Activated naive CD4-positive, alpha-beta T cell treated with anti-CD3 and anti-CD28 coated beads, Interleukin-2, amount 50 U/mL, for 24 hours (primary cell): ENCODE measurements at regions not wholly inside any gene's neighbourhood (a gene's known extent, or its start where the extent isn't known, plus 50 kb on each side); places are given as distances from the start of the nearest gene placed in this dataset.

Experiments used
- H3K27ac Mint-ChIP-seq: one replicate; pipeline ENCODE4 v1.8.0; 2021; ENCODE audit warnings: mild to moderate bottlenecking, mixed read lengths
- H3K27me3 Mint-ChIP-seq: one replicate; pipeline ENCODE4 v1.8.0; 2021; ENCODE audit warnings: mixed read lengths
- H3K36me3 Mint-ChIP-seq: one replicate; pipeline ENCODE4 v1.8.0; 2021; ENCODE audit warnings: mixed read lengths
- H3K4me1 Mint-ChIP-seq: one replicate; pipeline ENCODE4 v1.8.0; 2021; ENCODE audit warnings: mixed read lengths
- H3K4me3 Mint-ChIP-seq: one replicate; pipeline ENCODE4 v1.8.0; 2021; ENCODE audit warnings: mild to moderate bottlenecking, mixed read lengths
- H3K9me3 Mint-ChIP-seq: one replicate; pipeline ENCODE4 v1.8.0; 2021; ENCODE audit warnings: mixed read lengths

DNA sequence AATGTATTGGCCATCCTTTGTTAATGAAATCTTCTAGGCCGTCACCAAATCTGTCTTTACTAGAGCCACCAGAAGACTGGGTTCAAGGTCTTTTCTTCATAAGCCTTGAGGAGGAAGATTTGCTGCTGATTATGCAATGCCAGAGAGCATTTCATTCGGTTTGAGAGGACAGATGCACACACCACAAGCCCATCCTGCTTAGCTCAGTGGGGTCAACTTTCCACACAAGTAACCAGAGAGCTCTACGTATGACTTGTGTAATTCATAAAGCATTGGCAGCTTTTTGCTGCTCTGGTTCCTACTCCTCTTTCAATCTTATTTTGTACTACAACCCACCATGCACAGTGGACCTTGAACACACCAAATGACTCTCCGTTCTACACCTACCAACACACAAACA is 106.9 kb downstream of the OSR1 start:
- peaks cover 1% of the 10 kb centered on the region for H3K36me3 Mint-ChIP-seq

DNA sequence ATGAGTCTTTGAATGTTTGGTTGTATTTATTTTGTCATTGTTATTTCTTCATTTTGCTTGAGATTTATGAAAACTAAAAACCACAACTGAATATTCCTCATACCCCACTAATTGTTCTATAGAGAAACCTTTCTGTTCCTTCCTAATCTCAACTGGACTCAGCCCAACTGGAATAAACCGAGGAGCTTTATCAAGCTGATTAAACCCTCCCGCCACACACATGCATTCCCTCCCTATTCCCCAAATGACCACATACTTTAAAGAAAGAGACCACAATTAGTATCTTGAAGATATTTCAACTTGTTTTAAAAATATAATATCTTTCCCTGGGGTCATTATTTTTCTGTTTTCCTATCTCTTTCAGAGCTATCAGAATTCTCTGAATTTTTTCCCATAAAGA is 107.5 kb downstream of the OSR1 start:
- Mint-ChIP-seq H3K36me3 (peaks cover 1% of the 10 kb centered on the region), H3K4me1 (no peaks in the 10 kb centered on the region), H3K4me3 (no peak overlapping the region), H3K9me3 (no peaks in the 10 kb centered on the region), H3K27ac (no peak overlapping the region), H3K27me3 (no peaks in the 10 kb centered on the region)

More for the DNA sequence above, 106.9 kb downstream of the OSR1 start:
- Mint-ChIP-seq H3K27me3 (no peaks in the 10 kb centered on the region), H3K4me1 (no peaks in the 10 kb centered on the region), H3K9me3 (no peaks in the 10 kb centered on the region), H3K27ac (no peak overlapping the region), H3K4me3 (no peak overlapping the region)

DNA sequence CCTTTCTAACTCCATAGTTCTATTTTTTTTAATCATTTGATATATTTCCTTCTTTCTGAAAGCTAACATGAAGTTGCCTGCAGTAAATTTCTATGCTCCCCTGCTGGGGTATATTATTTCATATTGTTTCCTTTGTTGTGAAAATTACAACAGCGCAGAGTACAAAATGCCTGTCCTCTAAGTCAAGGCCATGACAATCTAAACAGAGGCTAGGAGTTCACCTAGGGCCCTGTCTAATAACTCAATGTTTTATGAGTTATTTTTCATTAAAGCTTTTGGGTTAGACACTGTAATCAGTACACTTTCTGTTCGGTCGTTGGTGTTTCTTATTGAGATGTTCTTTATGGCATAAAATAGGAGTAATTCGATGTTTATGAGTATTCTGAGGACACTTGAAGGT is 111.2 kb downstream of the OSR1 start:
- Mint-ChIP-seq H3K9me3 (no peaks in the 10 kb centered on the region), H3K4me3 (no peak overlapping the region), H3K4me1 (no peaks in the 10 kb centered on the region), H3K36me3 (no peaks in the 10 kb centered on the region), H3K27ac (no peak overlapping the region), H3K27me3 (no peaks in the 10 kb centered on the region)

DNA sequence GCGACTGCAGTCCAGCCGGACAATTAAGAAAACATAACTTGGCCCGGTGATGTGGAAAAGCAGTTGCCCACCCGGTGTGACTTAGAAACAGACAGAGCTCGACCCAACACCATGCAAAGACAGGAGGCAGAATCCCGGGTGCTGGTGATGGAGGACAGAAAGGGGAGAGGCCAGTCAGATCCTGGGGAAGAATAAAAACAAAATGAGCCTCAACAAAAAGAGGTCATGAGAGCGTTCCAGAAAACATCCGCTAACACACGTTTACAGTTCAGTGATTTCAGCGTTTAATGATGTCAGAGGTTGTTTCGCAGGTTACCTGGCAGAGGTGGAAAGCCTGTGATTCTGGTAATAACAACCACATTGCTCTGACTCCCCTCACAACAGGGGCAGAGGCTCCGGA is 111.9 kb downstream of the OSR1 start:
- H3K27me3 Mint-ChIP-seq: no peaks in the 10 kb centered on the region
- H3K4me1 Mint-ChIP-seq: no peaks in the 10 kb centered on the region
- no peak overlapping the region for H3K4me3 Mint-ChIP-seq
- no peaks in the 10 kb centered on the region for H3K9me3 Mint-ChIP-seq
- H3K36me3 Mint-ChIP-seq: no peaks in the 10 kb centered on the region
- no peak overlapping the region for H3K27ac Mint-ChIP-seq

DNA sequence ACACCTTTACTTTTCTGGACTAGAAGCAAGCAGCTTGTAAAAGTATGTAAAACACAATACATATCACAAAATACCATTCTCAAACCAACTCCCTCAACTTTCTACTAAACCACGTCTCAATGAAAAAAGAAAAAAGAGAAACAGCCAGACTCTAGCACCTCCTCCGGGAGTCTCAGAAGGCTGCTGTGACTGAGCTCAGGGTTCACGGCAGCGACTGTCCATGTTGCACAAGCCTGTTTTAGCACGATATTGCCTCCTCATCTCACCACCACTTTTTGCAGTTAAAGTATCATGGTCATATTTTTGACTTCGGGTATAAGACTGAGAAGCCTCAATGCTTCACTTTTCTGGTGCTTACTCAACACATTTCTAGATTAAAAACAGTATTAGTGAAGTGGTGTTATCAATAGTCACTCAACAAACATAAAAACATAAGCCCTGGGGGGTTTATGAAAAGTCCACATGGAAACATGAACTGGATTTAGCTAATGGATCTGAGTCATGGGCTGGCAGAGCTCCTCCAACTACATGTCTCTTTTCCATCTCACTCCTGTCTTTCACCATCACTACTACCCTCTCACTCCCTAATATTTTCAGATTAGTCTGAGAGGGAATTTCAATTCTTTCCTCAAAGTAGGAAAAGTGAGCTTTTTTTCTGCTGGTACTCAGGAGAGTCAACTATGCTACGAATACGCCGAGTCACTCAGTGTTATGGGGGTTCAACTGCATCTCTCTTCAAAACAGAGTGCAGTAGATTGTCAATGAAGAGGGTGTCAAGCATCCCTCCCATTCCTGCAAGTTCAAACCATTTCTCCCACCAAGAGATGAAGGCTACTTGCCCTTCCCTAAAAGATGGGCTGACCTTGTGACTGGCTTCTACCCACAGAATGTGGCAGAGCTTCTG is 113.7 kb downstream of the OSR1 start:
- no peaks in the 10 kb centered on the region for H3K27me3 Mint-ChIP-seq
- no peaks in the 10 kb centered on the region for H3K4me1 Mint-ChIP-seq
- H3K36me3 Mint-ChIP-seq: no peaks in the 10 kb centered on the region
- no peak overlapping the region for H3K27ac Mint-ChIP-seq
- H3K4me3 Mint-ChIP-seq: no peak overlapping the region
- no peaks in the 10 kb centered on the region for H3K9me3 Mint-ChIP-seq

DNA sequence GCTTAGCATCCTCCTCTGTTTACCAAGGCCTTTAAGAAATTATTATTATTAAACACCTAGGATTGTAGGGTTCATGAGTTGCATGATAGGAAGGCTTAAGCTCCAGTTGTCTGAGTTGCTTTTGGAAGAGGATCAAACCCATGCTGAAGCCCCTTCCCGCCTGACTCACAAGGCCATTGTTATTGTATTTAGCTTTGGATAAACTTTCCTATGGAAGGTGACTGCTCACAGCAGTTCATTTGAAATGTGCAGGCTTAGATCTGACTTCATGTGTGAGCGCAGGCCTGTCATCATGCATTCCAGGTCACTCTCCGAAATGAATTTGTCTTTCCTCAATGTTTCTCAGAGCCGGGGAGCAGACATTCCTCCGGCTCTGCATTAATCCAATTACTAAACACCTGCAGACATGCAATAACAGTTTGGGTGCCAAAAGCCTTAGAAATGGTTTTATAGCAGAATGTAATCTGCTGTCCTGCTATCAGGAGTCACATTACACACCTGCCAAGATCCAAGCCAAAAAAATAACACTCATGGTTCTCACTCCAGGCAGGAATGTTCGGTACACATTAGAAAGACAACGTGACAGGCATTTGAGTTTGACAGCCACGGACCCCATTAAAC is 119.9 kb downstream of the OSR1 start:
- Mint-ChIP-seq H3K27ac (no peak overlapping the region), H3K4me3 (no peak overlapping the region), H3K36me3 (no peaks in the 10 kb centered on the region), H3K27me3 (no peaks in the 10 kb centered on the region), H3K9me3 (no peaks in the 10 kb centered on the region), H3K4me1 (no peaks in the 10 kb centered on the region)

DNA sequence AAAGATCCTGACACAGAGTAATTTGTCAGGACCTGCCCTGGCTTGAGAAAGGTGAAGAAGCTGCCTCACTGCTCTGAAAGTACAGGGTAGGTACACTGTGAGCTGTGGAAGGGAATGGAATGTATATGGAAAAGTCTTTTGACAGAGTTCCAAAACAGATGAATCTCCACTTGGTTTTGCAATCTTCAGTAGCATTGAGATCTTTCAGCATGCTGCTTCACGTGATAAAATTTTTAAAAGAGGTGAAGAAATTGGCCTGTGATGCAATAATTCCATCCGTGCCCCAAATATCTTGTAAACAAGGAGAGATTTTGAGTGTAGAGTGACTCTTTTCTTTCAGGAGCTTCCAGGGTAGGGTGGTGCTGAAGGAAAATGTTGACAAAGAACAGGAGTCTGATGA is 123.1 kb downstream of the OSR1 start:
- no peaks in the 10 kb centered on the region for H3K4me1 Mint-ChIP-seq
- no peak overlapping the region for H3K4me3 Mint-ChIP-seq
- no peaks in the 10 kb centered on the region for H3K36me3 Mint-ChIP-seq
- no peaks in the 10 kb centered on the region for H3K9me3 Mint-ChIP-seq
- H3K27ac Mint-ChIP-seq: no peak overlapping the region
- no peaks in the 10 kb centered on the region for H3K27me3 Mint-ChIP-seq

DNA sequence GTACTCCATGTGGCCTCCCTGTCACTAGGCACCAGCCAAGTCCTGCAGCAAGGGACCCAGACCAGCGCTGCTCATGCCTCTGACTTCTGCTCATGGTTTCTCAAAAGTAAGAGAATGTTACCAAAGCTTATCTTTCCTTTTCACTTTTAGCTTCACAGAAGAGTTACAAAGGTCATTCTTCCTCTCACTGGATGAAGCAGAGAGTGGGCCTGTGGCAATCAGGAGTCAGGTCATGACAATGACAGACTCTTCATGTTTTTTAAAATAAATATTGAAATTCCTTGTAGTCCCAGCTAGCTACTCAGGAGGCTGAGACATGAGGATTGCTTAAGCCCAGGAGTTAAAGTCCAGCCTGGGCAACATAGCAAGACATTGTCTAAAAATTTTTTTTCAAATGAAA is 126.1 kb downstream of the OSR1 start:
- Mint-ChIP-seq H3K27ac (no peak overlapping the region), H3K4me1 (no peaks in the 10 kb centered on the region), H3K36me3 (no peaks in the 10 kb centered on the region), H3K27me3 (no peaks in the 10 kb centered on the region), H3K4me3 (no peak overlapping the region), H3K9me3 (no peaks in the 10 kb centered on the region)

DNA sequence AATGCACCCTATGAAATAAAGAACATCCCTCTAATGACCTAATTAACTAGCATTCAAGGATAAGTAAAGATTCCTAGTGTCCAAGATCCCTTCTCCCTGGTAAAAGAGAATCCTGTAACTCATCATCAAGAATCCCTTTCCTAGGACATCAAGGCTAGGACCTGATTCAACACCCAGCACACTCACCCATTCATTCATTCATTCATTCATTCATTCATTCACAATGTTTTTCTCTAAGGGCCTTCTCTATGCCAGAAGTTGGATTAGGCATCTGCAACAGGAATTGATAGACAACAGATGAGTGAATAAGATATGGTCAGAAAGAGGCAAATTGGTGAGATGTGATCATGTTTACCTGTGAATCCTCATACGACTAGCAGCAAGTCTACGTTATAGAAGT is 126.8 kb downstream of the OSR1 start:
- Mint-ChIP-seq H3K27me3 (no peaks in the 10 kb centered on the region), H3K36me3 (no peaks in the 10 kb centered on the region), H3K27ac (no peak overlapping the region), H3K9me3 (no peaks in the 10 kb centered on the region), H3K4me3 (no peak overlapping the region), H3K4me1 (no peaks in the 10 kb centered on the region)

DNA sequence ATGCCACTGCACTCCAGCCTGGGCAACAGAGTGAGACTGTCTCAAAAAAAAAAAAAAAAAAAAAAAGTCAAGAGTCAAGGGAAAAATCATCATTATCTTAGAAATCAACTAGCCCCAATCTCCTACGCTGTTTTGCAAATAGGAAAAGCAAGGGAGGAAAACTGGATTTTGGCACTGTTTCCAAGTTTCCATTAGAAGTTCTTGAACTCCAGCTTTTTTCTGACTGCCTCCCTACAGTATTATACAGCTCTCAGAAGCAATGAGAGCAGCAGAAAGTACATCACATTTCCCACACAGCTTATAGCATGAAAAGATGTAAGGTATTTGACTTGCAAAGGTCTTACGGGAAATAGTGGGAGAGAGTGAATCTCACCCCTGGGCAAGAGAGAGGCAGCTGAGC is 127.8 kb downstream of the OSR1 start:
- Mint-ChIP-seq H3K27me3 (no peaks in the 10 kb centered on the region), H3K4me3 (no peak overlapping the region), H3K9me3 (no peaks in the 10 kb centered on the region), H3K4me1 (no peaks in the 10 kb centered on the region), H3K27ac (no peak overlapping the region), H3K36me3 (no peaks in the 10 kb centered on the region)

DNA sequence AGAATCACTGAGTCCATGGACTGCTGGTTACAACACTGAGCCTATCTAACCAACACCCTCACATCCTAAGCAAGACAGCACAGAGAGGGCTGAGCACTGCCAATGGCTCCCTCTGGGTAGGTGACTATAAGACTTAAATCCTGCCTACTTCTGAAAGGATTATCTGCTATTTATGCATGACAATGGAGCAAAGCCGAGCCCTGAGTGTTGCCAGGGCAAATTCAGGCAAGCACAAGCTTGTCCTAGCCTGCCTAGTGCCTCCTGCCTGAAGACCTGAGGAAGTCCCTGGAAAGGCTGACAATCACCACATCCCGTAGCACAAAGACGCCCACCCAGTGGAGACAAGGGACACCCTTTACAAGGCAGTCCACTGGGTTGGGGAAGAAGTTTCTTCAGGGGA is 129.7 kb downstream of the OSR1 start:
- H3K36me3 Mint-ChIP-seq: no peaks in the 10 kb centered on the region

DNA sequence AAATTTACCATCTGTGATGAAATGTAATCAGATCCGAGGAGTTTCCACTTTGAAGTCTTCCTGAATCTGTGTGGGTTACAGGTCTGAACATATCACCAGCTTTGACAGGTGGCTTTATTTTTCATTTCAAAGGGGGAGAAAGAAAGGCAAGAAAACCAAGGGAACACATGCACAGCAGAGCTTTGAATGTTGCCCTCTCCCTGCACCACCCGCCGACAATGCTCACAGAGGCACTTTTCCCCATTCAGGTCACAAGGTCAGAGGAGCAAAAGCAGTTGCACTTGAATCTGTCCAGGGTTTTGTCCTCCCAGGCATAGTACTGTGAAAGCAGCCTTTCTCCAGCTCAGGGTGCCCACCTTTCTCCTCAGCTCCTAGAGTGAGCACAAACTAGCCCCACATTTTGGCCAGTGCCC is 130.2 kb downstream of the OSR1 start:
- no peaks in the 10 kb centered on the region for H3K27me3 Mint-ChIP-seq
- H3K9me3 Mint-ChIP-seq: no peaks in the 10 kb centered on the region
- H3K27ac Mint-ChIP-seq: no peak overlapping the region
- no peaks in the 10 kb centered on the region for H3K4me1 Mint-ChIP-seq
- no peaks in the 10 kb centered on the region for H3K36me3 Mint-ChIP-seq
- H3K4me3 Mint-ChIP-seq: no peak overlapping the region

More for the DNA sequence above, 129.7 kb downstream of the OSR1 start:
- no peak overlapping the region for H3K4me3 Mint-ChIP-seq
- no peaks in the 10 kb centered on the region for H3K9me3 Mint-ChIP-seq
- H3K4me1 Mint-ChIP-seq: no peaks in the 10 kb centered on the region
- no peak overlapping the region for H3K27ac Mint-ChIP-seq
- no peaks in the 10 kb centered on the region for H3K27me3 Mint-ChIP-seq

DNA sequence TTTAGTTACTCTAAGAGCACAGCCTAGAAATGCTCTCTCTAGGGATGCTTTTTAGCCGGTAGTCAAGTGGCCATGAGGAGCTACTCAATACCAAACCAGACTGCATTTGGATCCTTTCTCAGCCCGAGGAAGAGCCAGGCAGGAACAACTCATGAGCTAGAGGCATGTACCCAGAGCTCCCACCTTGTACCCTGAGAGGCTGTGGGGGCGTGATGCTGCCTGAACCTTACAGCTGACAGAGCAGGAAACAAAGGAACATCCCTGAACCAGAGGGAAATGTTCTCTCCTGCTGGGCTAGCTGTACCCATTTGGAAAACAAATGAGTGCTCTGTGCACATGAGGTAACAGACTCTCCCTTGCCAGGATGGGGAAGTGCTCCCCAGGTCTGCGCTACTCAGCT is 131.6 kb downstream of the OSR1 start:
- no peaks in the 10 kb centered on the region for H3K27me3 Mint-ChIP-seq
- H3K27ac Mint-ChIP-seq: no peak overlapping the region
- H3K4me3 Mint-ChIP-seq: no peak overlapping the region
- no peaks in the 10 kb centered on the region for H3K4me1 Mint-ChIP-seq
- H3K9me3 Mint-ChIP-seq: no peaks in the 10 kb centered on the region
- H3K36me3 Mint-ChIP-seq: no peaks in the 10 kb centered on the region

DNA sequence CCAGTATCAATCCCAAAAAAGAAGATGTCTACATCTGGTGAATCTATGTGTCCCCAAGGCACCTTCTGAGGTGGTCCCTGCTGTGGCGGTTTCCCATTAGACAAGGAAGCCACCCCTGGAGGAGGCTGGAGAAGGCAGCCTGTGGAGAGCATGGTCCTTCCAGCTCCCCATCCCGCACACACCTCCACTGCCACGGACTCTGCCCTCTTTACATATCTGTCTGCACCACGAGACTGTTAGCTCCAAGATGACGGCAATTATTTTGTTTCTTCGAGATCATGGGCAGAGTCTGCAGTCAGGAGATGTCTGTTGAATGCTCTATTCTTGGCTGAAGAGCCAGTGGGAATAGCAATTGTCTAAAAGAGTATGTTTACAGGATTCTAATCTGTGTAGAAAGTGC is 132.0 kb downstream of the OSR1 start:
- Mint-ChIP-seq H3K27ac (no peak overlapping the region), H3K9me3 (no peaks in the 10 kb centered on the region), H3K27me3 (no peaks in the 10 kb centered on the region), H3K4me3 (no peak overlapping the region), H3K4me1 (no peaks in the 10 kb centered on the region), H3K36me3 (no peaks in the 10 kb centered on the region)

DNA sequence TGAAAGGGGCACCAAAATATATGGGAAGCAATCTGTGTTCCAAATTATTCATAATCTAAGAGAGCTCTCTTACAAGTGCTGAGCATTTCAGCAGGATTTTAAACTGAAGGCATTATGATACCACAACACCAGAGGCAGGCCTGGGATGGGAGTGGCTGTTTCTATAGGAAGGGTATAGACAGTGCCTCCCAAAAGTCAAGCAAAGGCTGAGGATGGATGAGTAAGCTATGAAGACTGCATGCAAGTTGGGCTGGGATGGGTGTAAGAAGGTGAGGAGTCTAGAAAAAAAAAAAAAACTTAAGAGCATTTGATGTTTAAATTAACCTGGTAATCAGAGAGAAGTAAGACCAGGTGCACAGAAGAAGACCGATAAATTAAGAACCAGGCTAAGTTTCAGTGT is 132.5 kb downstream of the OSR1 start:
- no peaks in the 10 kb centered on the region for H3K4me1 Mint-ChIP-seq
- H3K36me3 Mint-ChIP-seq: no peaks in the 10 kb centered on the region
- H3K27ac Mint-ChIP-seq: no peak overlapping the region
- H3K9me3 Mint-ChIP-seq: no peaks in the 10 kb centered on the region
- no peak overlapping the region for H3K4me3 Mint-ChIP-seq
- H3K27me3 Mint-ChIP-seq: no peaks in the 10 kb centered on the region

DNA sequence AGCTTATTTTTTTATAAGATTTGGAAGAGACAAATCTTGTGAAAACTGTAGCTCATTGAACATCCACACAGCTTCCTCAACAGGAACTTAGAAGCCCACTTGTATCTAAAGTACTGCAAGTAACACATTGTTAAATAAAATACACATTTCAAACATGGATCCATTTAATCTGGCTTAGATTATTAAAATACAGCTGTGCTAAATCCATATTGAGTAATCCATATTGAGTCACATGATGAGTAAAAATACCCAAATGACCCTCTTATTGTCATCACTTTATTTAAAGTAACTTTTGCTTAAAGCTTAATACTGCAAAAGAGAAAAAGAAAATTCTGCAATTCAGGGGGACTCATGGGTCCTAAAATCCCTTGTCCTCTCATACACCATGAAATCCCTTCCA is 133.3 kb downstream of the OSR1 start:
- Mint-ChIP-seq H3K4me3 (no peak overlapping the region), H3K9me3 (no peaks in the 10 kb centered on the region), H3K27ac (no peak overlapping the region), H3K27me3 (no peaks in the 10 kb centered on the region), H3K4me1 (no peaks in the 10 kb centered on the region), H3K36me3 (no peaks in the 10 kb centered on the region)
